IMR-90 (cell line): ENCODE measurements at regions not wholly inside any gene's neighbourhood (a gene's known extent, or its start where the extent isn't known, plus 50 kb on each side); places are given as distances from the start of the nearest gene placed in this dataset.

Source experiments
- ATAC-seq: fragments of 200-7000 bp; cut with Tn5 transposase; 2 replicates; pipeline ENCODE4 v1.9.1; 2020; ENCODE audit warnings: low read depth, mild to moderate bottlenecking, moderate library complexity
- BruUV-seq: library from RNA; stranded (reverse); fragments of 400-500 nt; replicated peaks from 2 replicates; lab custom pipeline; 2021; lab: Mats Ljungman, UMichigan
- CTCF ChIA-PET: fragments of 300-600 bp; formaldehyde crosslinking; extraction: SDS; loops from one replicate; lab custom pipeline; 2021; ENCODE audit warnings: antibody characterized with exemption; lab: Yijun Ruan, JAX
- POLR2A ChIA-PET: fragments of 300-600 bp; sonication (Branson Sonifier 250); formaldehyde crosslinking; loops from one replicate; lab custom pipeline; 2022; ENCODE audit warnings: antibody characterized with exemption; ENCODE audit not compliant: unreplicated experiment; lab: Charles Lee
- DNase-seq: peaks from one replicate; pipeline ENCODE4 v3.0.0; 2013
- H2AFZ ChIP-seq: replicated peaks from 2 replicates; pipeline ENCODE3; 2013; ENCODE audit warnings: low read length, mild to moderate bottlenecking; ENCODE audit not compliant: poor library complexity
- H2AK5ac ChIP-seq: 2 replicates; pipeline ENCODE4 v1.6.1; 2013; ENCODE audit warnings: low read depth, low read length, inconsistent platforms
- H2AK9ac ChIP-seq: replicated peaks from 2 replicates; pipeline ENCODE3; 2013; ENCODE audit warnings: mild to moderate bottlenecking, low read depth, low read length, moderate library complexity; ENCODE audit not compliant: poor library complexity
- H2BK120ac ChIP-seq: 2 replicates; pipeline ENCODE4 v1.6.1; 2013; ENCODE audit warnings: low read depth, low read length, inconsistent platforms
- H2BK15ac ChIP-seq: 3 replicates; pipeline ENCODE4 v1.6.1; 2013; ENCODE audit warnings: low read depth, low read length, inconsistent platforms
- H2BK20ac ChIP-seq: 2 replicates; pipeline ENCODE4 v1.6.1; 2013; ENCODE audit warnings: low read depth, mild to moderate bottlenecking, inconsistent platforms, low read length, moderate library complexity
- H2BK5ac ChIP-seq: 2 replicates; pipeline ENCODE4 v1.6.1; 2013; ENCODE audit warnings: mild to moderate bottlenecking, low read depth, low read length, inconsistent platforms; ENCODE audit not compliant: poor library complexity, severe bottlenecking
- H3K14ac ChIP-seq: replicated peaks from 2 replicates; pipeline ENCODE4 v1.6.1; 2013; ENCODE audit warnings: low read depth, low read length, inconsistent platforms
- H3K18ac ChIP-seq: 2 replicates; pipeline ENCODE4 v1.6.1; 2013; ENCODE audit warnings: low read depth, low read length, control low read depth
- H3K23ac ChIP-seq: 2 replicates; pipeline ENCODE4 v1.6.1; 2013; ENCODE audit warnings: low read depth, low read length, inconsistent platforms
- H3K27ac ChIP-seq: 2 replicates; pipeline ENCODE4 v1.5.1; 2013; ENCODE audit warnings: mild to moderate bottlenecking, control low read depth, low read length; ENCODE audit not compliant: insufficient read depth
- H3K27me3 ChIP-seq: 2 replicates; pipeline ENCODE4 v1.6.1; 2013; ENCODE audit warnings: low read length; ENCODE audit not compliant: control insufficient read depth, insufficient read depth
- H3K36me3 ChIP-seq: 2 replicates; pipeline ENCODE4 v1.6.1; 2013; ENCODE audit warnings: low read length, mixed read lengths; ENCODE audit not compliant: control insufficient read depth, insufficient read depth
- H3K4ac ChIP-seq: 2 replicates; pipeline ENCODE4 v1.6.1; 2013; ENCODE audit warnings: low read depth, low read length, inconsistent platforms
- H3K4me1 ChIP-seq: 2 replicates; pipeline ENCODE4 v1.6.1; 2013; ENCODE audit warnings: low read length, mixed read lengths; ENCODE audit not compliant: control insufficient read depth, insufficient read depth
- H3K4me2 ChIP-seq: 2 replicates; pipeline ENCODE4 v1.6.1; 2013; ENCODE audit warnings: low read depth, mild to moderate bottlenecking, control low read depth, low read length, moderate library complexity
- H3K4me3 ChIP-seq: 2 replicates; pipeline ENCODE4 v1.5.1; 2013; ENCODE audit warnings: low read depth, mild to moderate bottlenecking, control low read depth, low read length, moderate library complexity; ENCODE audit not compliant: insufficient read depth
- H3K56ac ChIP-seq: 2 replicates; pipeline ENCODE4 v1.6.1; 2013; ENCODE audit warnings: low read length, inconsistent platforms; ENCODE audit not compliant: insufficient read depth; ENCODE audit errors: extremely low read depth
- H3K79me1 ChIP-seq, 2 experiments: 2 replicates each; pipeline ENCODE4 v1.6.1; 2013; ENCODE audit warnings: low read length in 2 of 2, inconsistent platforms in 1 of 2, low read depth in 1 of 2
- H3K9ac ChIP-seq: 2 replicates; pipeline ENCODE4 v1.6.1; 2013; ENCODE audit warnings: low read depth, low read length, control low read depth
- H3K9me1 ChIP-seq: 2 replicates; pipeline ENCODE4 v1.6.1; 2013; ENCODE audit warnings: low read length, inconsistent platforms; ENCODE audit not compliant: insufficient read depth
- H3K9me3 ChIP-seq: 2 replicates; pipeline ENCODE4 v1.6.1; 2013; ENCODE audit warnings: low read length; ENCODE audit not compliant: control insufficient read depth, insufficient read depth
- H4K20me1 ChIP-seq: 2 replicates; pipeline ENCODE4 v1.6.1; 2013; ENCODE audit warnings: low read length, inconsistent platforms; ENCODE audit not compliant: insufficient read depth
- H4K5ac ChIP-seq: 2 replicates; pipeline ENCODE4 v1.6.1; 2013; ENCODE audit warnings: mild to moderate bottlenecking, low read depth, low read length, control low read depth
- H4K8ac ChIP-seq, 2 experiments: 2 replicates each; pipeline ENCODE4 v1.6.1; 2013; ENCODE audit warnings: low read depth in 2 of 2, low read length in 2 of 2, control low read depth in 1 of 2, inconsistent platforms in 1 of 2
- H4K91ac ChIP-seq: 2 replicates; pipeline ENCODE4 v1.6.1; 2013; ENCODE audit warnings: low read depth, low read length, inconsistent platforms; ENCODE audit not compliant: insufficient read depth
- CEBPB ChIP-seq: IDR thresholded peaks from 2 replicates; pipeline ENCODE4 v1.6.1; 2012; ENCODE audit warnings: low read depth, low read length, improper control_type of control experiment
- CHD1 ChIP-seq: IDR thresholded peaks from 2 replicates; pipeline ENCODE4 v1.6.1; 2012; ENCODE audit warnings: low read depth, low read length, improper control_type of control experiment
- ELK1 ChIP-seq: fragments of 150-350 bp; IDR thresholded peaks from 2 replicates; pipeline ENCODE4 v1.6.1; 2016; ENCODE audit warnings: low read depth, mild to moderate bottlenecking, low read length, moderate library complexity, borderline replicate concordance
- MAFK ChIP-seq: IDR thresholded peaks from 2 replicates; pipeline ENCODE4 v1.6.1; 2012; ENCODE audit warnings: low read depth, low read length, improper control_type of control experiment
- MAZ ChIP-seq: IDR thresholded peaks from 2 replicates; pipeline ENCODE4 v1.6.1; 2012; ENCODE audit warnings: low read depth, mild to moderate bottlenecking, low read length, improper control_type of control experiment, moderate library complexity, borderline replicate concordance
- NFE2L2 ChIP-seq: fragments of 150-350 bp; IDR thresholded peaks from 2 replicates; pipeline ENCODE4 v1.6.1; 2016; ENCODE audit warnings: low read depth, mild to moderate bottlenecking, low read length
- POLR2A ChIP-seq: IDR thresholded peaks from 2 replicates; pipeline ENCODE4 v1.6.1; 2012; ENCODE audit warnings: mild to moderate bottlenecking, low read depth, low read length
- RAD21 ChIP-seq: IDR thresholded peaks from 2 replicates; pipeline ENCODE4 v1.6.1; 2012; ENCODE audit warnings: low read length, improper control_type of control experiment
- RCOR1 ChIP-seq: IDR thresholded peaks from 2 replicates; pipeline ENCODE4 v1.6.1; 2012; ENCODE audit warnings: mild to moderate bottlenecking, low read length, improper control_type of control experiment; ENCODE audit not compliant: insufficient replicate concordance
- SMC3 ChIP-seq: fragments of 150-350 bp; IDR thresholded peaks from 2 replicates; pipeline ENCODE4 v1.6.1; 2016; ENCODE audit warnings: low read depth, mild to moderate bottlenecking, antibody characterized with exemption, low read length, moderate library complexity
- USF2 ChIP-seq: fragments of 150-350 bp; IDR thresholded peaks from 2 replicates; pipeline ENCODE4 v1.6.1; 2017; ENCODE audit warnings: mild to moderate bottlenecking, antibody characterized with exemption, low read length, low read depth
- dilution Hi-C: fragments of 300-500 bp; cut with HindIII; formaldehyde crosslinking; loops from one replicate; pipeline ENCODE4 v1.14.3; 2018; ENCODE audit warnings: low sequenced_read_pairs; ENCODE audit not compliant: unreplicated experiment
- in situ Hi-C: fragments of 300-500 bp; cut with MboI; formaldehyde crosslinking; loops from 3 replicates; pipeline ENCODE4 v1.14.3; 2019; ENCODE audit warnings: low sequenced_read_pairs, inconsistent platforms, mixed read lengths
- intact Hi-C: fragments of 100-400 bp; cut with micrococcal nuclease; formaldehyde crosslinking; loops from 2 replicates; pipeline ENCODE4 v1.10.0; 2022

- Histone ChIP-seq H4K8ac (no peak overlapping the region), H4K5ac (no peak overlapping the region), H3K9me3 (no peaks in the 10 kb centered on the region), H3K9me1 (no peaks in the 10 kb centered on the region; the same call in 1 of the 2 replicates), H3K79me1 (no peaks in the 10 kb centered on the region), H4K20me1 (no peaks in the 10 kb centered on the region), H2BK120ac (no peak overlapping the region), H3K18ac (no peak overlapping the region), H3K27ac (no peak overlapping the region), H2AK9ac (no peak overlapping the region), H3K9ac (no peak overlapping the region), H3K23ac (no peak overlapping the region), H2AFZ (no peak overlapping the region), H2BK5ac (no peak overlapping the region), H3K56ac (no peak overlapping the region), H3K27me3 (no peaks in the 10 kb centered on the region), H2BK20ac (no peak overlapping the region), H4K91ac (no peak overlapping the region), H3K4ac (no peak overlapping the region), H3K4me1 (peaks cover 5% of the 10 kb centered on the region; the same call in 1 of the 2 replicates), H2AK5ac (no peak overlapping the region), H3K36me3 (no peaks in the 10 kb centered on the region), H2BK15ac (no peak overlapping the region), H3K14ac (no peak overlapping the region), H3K4me2 (no peak overlapping the region), H3K4me3 (no peak overlapping the region)
- BruUV-seq: no TSS peak
- CTCF ChIA-PET: interaction anchor here (0.9 to 1.0 kb wide), 2 partner anchors 12 to 14 kb away, joined by 3 to 4 read pairs; no protein-coding TSS in a partner anchor
- dilution Hi-C loops (no loop called here), intact Hi-C loops (no loop called here), in situ Hi-C loops (no loop called here)
- no peak for ATAC-seq
- no peak for DNase-seq
- POLR2A ChIA-PET: no interaction called here
- TF ChIP-seq NFE2L2: no peak
- TF ChIP-seq POLR2A: no peak
- no peak for TF ChIP-seq RCOR1
- TF ChIP-seq CHD1: no peak
- TF ChIP-seq RAD21: no peak
- no peak for TF ChIP-seq MAZ
- TF ChIP-seq ELK1: no peak
- no peak for TF ChIP-seq SMC3
- no peak for TF ChIP-seq USF2
- no peak for TF ChIP-seq MAFK
- TF ChIP-seq CEBPB: no peak
Measured at GRCh38 chr1:187276677-187277076, 447.9 kb downstream of the PLA2G4A start.
